IMR-90 (cell line): ENCODE measurements at regions not wholly inside any gene's neighbourhood (a gene's known extent, or its start where the extent isn't known, plus 50 kb on each side); places are given as distances from the start of the nearest gene placed in this dataset.

Experiments used
- ATAC-seq: fragments of 200-7000 bp; cut with Tn5 transposase; 2 replicates; pipeline ENCODE4 v1.9.1; 2020; ENCODE audit warnings: low read depth, mild to moderate bottlenecking, moderate library complexity
- BruUV-seq: library from RNA; stranded (reverse); fragments of 400-500 nt; replicated peaks from 2 replicates; lab custom pipeline; 2021; lab: Mats Ljungman, UMichigan
- CTCF ChIA-PET: fragments of 300-600 bp; formaldehyde crosslinking; extraction: SDS; loops from one replicate; lab custom pipeline; 2021; ENCODE audit warnings: antibody characterized with exemption; lab: Yijun Ruan, JAX
- POLR2A ChIA-PET: fragments of 300-600 bp; sonication (Branson Sonifier 250); formaldehyde crosslinking; loops from one replicate; lab custom pipeline; 2022; ENCODE audit warnings: antibody characterized with exemption; ENCODE audit not compliant: unreplicated experiment; lab: Charles Lee
- DNase-seq: peaks from one replicate; pipeline ENCODE4 v3.0.0; 2013
- H2AFZ ChIP-seq: replicated peaks from 2 replicates; pipeline ENCODE3; 2013; ENCODE audit warnings: low read length, mild to moderate bottlenecking; ENCODE audit not compliant: poor library complexity
- H2AK5ac ChIP-seq: 2 replicates; pipeline ENCODE4 v1.6.1; 2013; ENCODE audit warnings: low read depth, low read length, inconsistent platforms
- H2AK9ac ChIP-seq: replicated peaks from 2 replicates; pipeline ENCODE3; 2013; ENCODE audit warnings: mild to moderate bottlenecking, low read depth, low read length, moderate library complexity; ENCODE audit not compliant: poor library complexity
- H2BK120ac ChIP-seq: 2 replicates; pipeline ENCODE4 v1.6.1; 2013; ENCODE audit warnings: low read depth, low read length, inconsistent platforms
- H2BK15ac ChIP-seq: 3 replicates; pipeline ENCODE4 v1.6.1; 2013; ENCODE audit warnings: low read depth, low read length, inconsistent platforms
- H2BK20ac ChIP-seq: 2 replicates; pipeline ENCODE4 v1.6.1; 2013; ENCODE audit warnings: low read depth, mild to moderate bottlenecking, inconsistent platforms, low read length, moderate library complexity
- H2BK5ac ChIP-seq: 2 replicates; pipeline ENCODE4 v1.6.1; 2013; ENCODE audit warnings: mild to moderate bottlenecking, low read depth, low read length, inconsistent platforms; ENCODE audit not compliant: poor library complexity, severe bottlenecking
- H3K14ac ChIP-seq: replicated peaks from 2 replicates; pipeline ENCODE4 v1.6.1; 2013; ENCODE audit warnings: low read depth, low read length, inconsistent platforms
- H3K18ac ChIP-seq: 2 replicates; pipeline ENCODE4 v1.6.1; 2013; ENCODE audit warnings: low read depth, low read length, control low read depth
- H3K23ac ChIP-seq: 2 replicates; pipeline ENCODE4 v1.6.1; 2013; ENCODE audit warnings: low read depth, low read length, inconsistent platforms
- H3K27ac ChIP-seq: 2 replicates; pipeline ENCODE4 v1.5.1; 2013; ENCODE audit warnings: mild to moderate bottlenecking, control low read depth, low read length; ENCODE audit not compliant: insufficient read depth
- H3K27me3 ChIP-seq: 2 replicates; pipeline ENCODE4 v1.6.1; 2013; ENCODE audit warnings: low read length; ENCODE audit not compliant: control insufficient read depth, insufficient read depth
- H3K36me3 ChIP-seq: 2 replicates; pipeline ENCODE4 v1.6.1; 2013; ENCODE audit warnings: low read length, mixed read lengths; ENCODE audit not compliant: control insufficient read depth, insufficient read depth
- H3K4ac ChIP-seq: 2 replicates; pipeline ENCODE4 v1.6.1; 2013; ENCODE audit warnings: low read depth, low read length, inconsistent platforms
- H3K4me1 ChIP-seq: 2 replicates; pipeline ENCODE4 v1.6.1; 2013; ENCODE audit warnings: low read length, mixed read lengths; ENCODE audit not compliant: control insufficient read depth, insufficient read depth
- H3K4me2 ChIP-seq: 2 replicates; pipeline ENCODE4 v1.6.1; 2013; ENCODE audit warnings: low read depth, mild to moderate bottlenecking, control low read depth, low read length, moderate library complexity
- H3K4me3 ChIP-seq: 2 replicates; pipeline ENCODE4 v1.5.1; 2013; ENCODE audit warnings: low read depth, mild to moderate bottlenecking, control low read depth, low read length, moderate library complexity; ENCODE audit not compliant: insufficient read depth
- H3K56ac ChIP-seq: 2 replicates; pipeline ENCODE4 v1.6.1; 2013; ENCODE audit warnings: low read length, inconsistent platforms; ENCODE audit not compliant: insufficient read depth; ENCODE audit errors: extremely low read depth
- H3K79me1 ChIP-seq, 2 experiments: 2 replicates each; pipeline ENCODE4 v1.6.1; 2013; ENCODE audit warnings: low read length in 2 of 2, inconsistent platforms in 1 of 2, low read depth in 1 of 2
- H3K9ac ChIP-seq: 2 replicates; pipeline ENCODE4 v1.6.1; 2013; ENCODE audit warnings: low read depth, low read length, control low read depth
- H3K9me1 ChIP-seq: 2 replicates; pipeline ENCODE4 v1.6.1; 2013; ENCODE audit warnings: low read length, inconsistent platforms; ENCODE audit not compliant: insufficient read depth
- H3K9me3 ChIP-seq: 2 replicates; pipeline ENCODE4 v1.6.1; 2013; ENCODE audit warnings: low read length; ENCODE audit not compliant: control insufficient read depth, insufficient read depth
- H4K20me1 ChIP-seq: 2 replicates; pipeline ENCODE4 v1.6.1; 2013; ENCODE audit warnings: low read length, inconsistent platforms; ENCODE audit not compliant: insufficient read depth
- H4K5ac ChIP-seq: 2 replicates; pipeline ENCODE4 v1.6.1; 2013; ENCODE audit warnings: mild to moderate bottlenecking, low read depth, low read length, control low read depth
- H4K8ac ChIP-seq, 2 experiments: 2 replicates each; pipeline ENCODE4 v1.6.1; 2013; ENCODE audit warnings: low read depth in 2 of 2, low read length in 2 of 2, control low read depth in 1 of 2, inconsistent platforms in 1 of 2
- H4K91ac ChIP-seq: 2 replicates; pipeline ENCODE4 v1.6.1; 2013; ENCODE audit warnings: low read depth, low read length, inconsistent platforms; ENCODE audit not compliant: insufficient read depth
- BHLHE40 ChIP-seq: fragments of 150-350 bp; IDR thresholded peaks from 2 replicates; pipeline ENCODE4 v1.6.1; 2016; ENCODE audit warnings: mild to moderate bottlenecking, low read depth, low read length
- CEBPB ChIP-seq: IDR thresholded peaks from 2 replicates; pipeline ENCODE4 v1.6.1; 2012; ENCODE audit warnings: low read depth, low read length, improper control_type of control experiment
- FOS ChIP-seq: fragments of 150-350 bp; IDR thresholded peaks from 2 replicates; pipeline ENCODE4 v1.6.1; 2016; ENCODE audit warnings: low read depth, low read length
- MAFK ChIP-seq: IDR thresholded peaks from 2 replicates; pipeline ENCODE4 v1.6.1; 2012; ENCODE audit warnings: low read depth, low read length, improper control_type of control experiment
- MAZ ChIP-seq: IDR thresholded peaks from 2 replicates; pipeline ENCODE4 v1.6.1; 2012; ENCODE audit warnings: low read depth, mild to moderate bottlenecking, low read length, improper control_type of control experiment, moderate library complexity, borderline replicate concordance
- NFE2L2 ChIP-seq: fragments of 150-350 bp; IDR thresholded peaks from 2 replicates; pipeline ENCODE4 v1.6.1; 2016; ENCODE audit warnings: low read depth, mild to moderate bottlenecking, low read length
- RAD21 ChIP-seq: IDR thresholded peaks from 2 replicates; pipeline ENCODE4 v1.6.1; 2012; ENCODE audit warnings: low read length, improper control_type of control experiment
- RFX5 ChIP-seq: IDR thresholded peaks from 2 replicates; pipeline ENCODE4 v1.8.0; 2012; ENCODE audit warnings: low read depth, mild to moderate bottlenecking, low read length, moderate library complexity
- SMC3 ChIP-seq: fragments of 150-350 bp; IDR thresholded peaks from 2 replicates; pipeline ENCODE4 v1.6.1; 2016; ENCODE audit warnings: low read depth, mild to moderate bottlenecking, antibody characterized with exemption, low read length, moderate library complexity
- USF2 ChIP-seq: fragments of 150-350 bp; IDR thresholded peaks from 2 replicates; pipeline ENCODE4 v1.6.1; 2017; ENCODE audit warnings: mild to moderate bottlenecking, antibody characterized with exemption, low read length, low read depth
- WGBS, 2 experiments: methylation state at CpG; one replicate each; pipeline versions ENCODE4 v1.1.5 to v1.1.7; 2013; ENCODE audit warnings: missing lambda C conversion rate in 2 of 2; ENCODE audit not compliant: insufficient read length in 1 of 2; ENCODE audit errors: extremely low coverage in 2 of 2; 5-methylcytosine and 5-hydroxymethylcytosine counted together
- dilution Hi-C: fragments of 300-500 bp; cut with HindIII; formaldehyde crosslinking; loops from one replicate; pipeline ENCODE4 v1.14.3; 2018; ENCODE audit warnings: low sequenced_read_pairs; ENCODE audit not compliant: unreplicated experiment
- in situ Hi-C: fragments of 300-500 bp; cut with MboI; formaldehyde crosslinking; loops from 3 replicates; pipeline ENCODE4 v1.14.3; 2019; ENCODE audit warnings: low sequenced_read_pairs, inconsistent platforms, mixed read lengths
- intact Hi-C: fragments of 100-400 bp; cut with micrococcal nuclease; formaldehyde crosslinking; loops from 2 replicates; pipeline ENCODE4 v1.10.0; 2022
- TF ChIP-seq, protein P1 (sequence below): fragments of 150-350 bp; IDR thresholded peaks from 2 replicates; pipeline ENCODE4 v1.6.1; 2016; ENCODE audit warnings: low read depth, mild to moderate bottlenecking, low read length, moderate library complexity, borderline replicate concordance

- Histone ChIP-seq H2BK5ac (no peak overlapping the region), H2BK120ac (no peak overlapping the region), H3K27ac (no peak overlapping the region), H3K56ac (no peak overlapping the region), H2BK15ac (no peak overlapping the region), H3K36me3 (no peaks in the 10 kb centered on the region), H3K9ac (no peak overlapping the region), H3K4me2 (no peak overlapping the region), H2AFZ (peak overlapping the region; percentile 68), H3K9me1 (no peaks in the 10 kb centered on the region), H3K79me1 (no peaks in the 10 kb centered on the region), H3K23ac (no peak overlapping the region), H4K5ac (no peak overlapping the region), H4K91ac (no peak overlapping the region), H3K14ac (no peak overlapping the region), H3K4me1 (no peaks in the 10 kb centered on the region; the same call in 1 of the 2 replicates), H2BK20ac (no peak overlapping the region), H3K27me3 (no peaks in the 10 kb centered on the region), H4K20me1 (no peaks in the 10 kb centered on the region), H4K8ac (no peak overlapping the region), H3K9me3 (no peaks in the 10 kb centered on the region), H3K4me3 (no peak overlapping the region), H3K18ac (no peak overlapping the region), H3K4ac (no peak overlapping the region), H2AK9ac (no peak overlapping the region), H2AK5ac (no peak overlapping the region)
- no peak for DNase-seq
- TF ChIP-seq, protein P1, sequence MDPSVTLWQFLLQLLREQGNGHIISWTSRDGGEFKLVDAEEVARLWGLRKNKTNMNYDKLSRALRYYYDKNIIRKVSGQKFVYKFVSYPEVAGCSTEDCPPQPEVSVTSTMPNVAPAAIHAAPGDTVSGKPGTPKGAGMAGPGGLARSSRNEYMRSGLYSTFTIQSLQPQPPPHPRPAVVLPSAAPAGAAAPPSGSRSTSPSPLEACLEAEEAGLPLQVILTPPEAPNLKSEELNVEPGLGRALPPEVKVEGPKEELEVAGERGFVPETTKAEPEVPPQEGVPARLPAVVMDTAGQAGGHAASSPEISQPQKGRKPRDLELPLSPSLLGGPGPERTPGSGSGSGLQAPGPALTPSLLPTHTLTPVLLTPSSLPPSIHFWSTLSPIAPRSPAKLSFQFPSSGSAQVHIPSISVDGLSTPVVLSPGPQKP = no peak
- TF ChIP-seq NFE2L2 (no peak), BHLHE40 (no peak), MAZ (no peak), RFX5 (no peak), CEBPB (no peak), FOS (no peak), RAD21 (no peak), USF2 (no peak), SMC3 (no peak), MAFK (no peak)
- POLR2A ChIA-PET = no interaction called here
- in situ Hi-C loops (no loop called here), dilution Hi-C loops (no loop called here), intact Hi-C loops (no loop called here)
- peak; percentile 61 for ATAC-seq
- CTCF ChIA-PET = no interaction called here
- 55% methylated on average over 7 of the region's 17 CpGs; no CpG with 5 or more reads in 1 of the 2 experiments for WGBS, 2 experiments
- no TSS peak for BruUV-seq
These were observed 146.3 kb upstream of the STX18 start for GRCh38 chr4:4687935-4688727.
